ENCODE measurements at regions not wholly inside any gene's neighbourhood (a gene's known extent, or its start where the extent isn't known, plus 50 kb on each side); places are given as distances from the start of the nearest gene placed in this dataset.

GRCh38 chr1:60600532-60600931, 481.8 kb upstream of the NFIA start:
- H3K4me1 ChIP-seq (ENCODE audit: control insufficient read depth, insufficient read depth, low read length) = no peaks in the 10 kb centered on the region
- no peak overlapping the region for H3K27ac ChIP-seq (ENCODE audit: extremely low read depth, low read depth, low read length)
- no peaks in the 10 kb centered on the region for H3K9me3 ChIP-seq (ENCODE audit: control insufficient read depth, insufficient read depth, low read depth, low read length)
- POLR2A ChIA-PET = no interaction called here
- TF ChIP-seq ZNF391 (tag by site-specific recombination; IDR thresholded peaks at IDR 0.05; ENCODE audit: borderline replicate concordance, low read depth) = no peak
- no peak for TF ChIP-seq ZNF791 (tag by site-specific recombination; IDR thresholded peaks at IDR 0.05)
- TF ChIP-seq ZNF548 (tag by site-specific recombination; IDR thresholded peaks at IDR 0.05) = no peak
- TF ChIP-seq, protein P1, sequence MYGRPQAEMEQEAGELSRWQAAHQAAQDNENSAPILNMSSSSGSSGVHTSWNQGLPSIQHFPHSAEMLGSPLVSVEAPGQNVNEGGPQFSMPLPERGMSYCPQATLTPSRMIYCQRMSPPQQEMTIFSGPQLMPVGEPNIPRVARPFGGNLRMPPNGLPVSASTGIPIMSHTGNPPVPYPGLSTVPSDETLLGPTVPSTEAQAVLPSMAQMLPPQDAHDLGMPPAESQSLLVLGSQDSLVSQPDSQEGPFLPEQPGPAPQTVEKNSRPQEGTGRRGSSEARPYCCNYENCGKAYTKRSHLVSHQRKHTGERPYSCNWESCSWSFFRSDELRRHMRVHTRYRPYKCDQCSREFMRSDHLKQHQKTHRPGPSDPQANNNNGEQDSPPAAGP (tag by site-specific recombination; IDR thresholded peaks at IDR 0.05) = no peak
- TF ChIP-seq, protein P2, sequence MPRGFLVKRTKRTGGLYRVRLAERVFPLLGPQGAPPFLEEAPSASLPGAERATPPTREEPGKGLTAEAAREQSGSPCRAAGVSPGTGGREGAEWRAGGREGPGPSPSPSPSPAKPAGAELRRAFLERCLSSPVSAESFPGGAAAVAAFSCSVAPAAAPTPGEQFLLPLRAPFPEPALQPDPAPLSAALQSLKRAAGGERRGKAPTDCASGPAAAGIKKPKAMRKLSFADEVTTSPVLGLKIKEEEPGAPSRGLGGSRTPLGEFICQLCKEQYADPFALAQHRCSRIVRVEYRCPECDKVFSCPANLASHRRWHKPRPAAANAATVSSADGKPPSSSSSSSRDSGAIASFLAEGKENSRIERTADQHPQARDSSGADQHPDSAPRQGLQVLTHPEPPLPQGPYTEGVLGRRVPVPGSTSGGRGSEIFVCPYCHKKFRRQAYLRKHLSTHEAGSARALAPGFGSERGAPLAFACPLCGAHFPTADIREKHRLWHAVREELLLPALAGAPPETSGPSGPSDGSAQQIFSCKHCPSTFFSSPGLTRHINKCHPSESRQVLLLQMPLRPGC (tag by site-specific recombination; IDR thresholded peaks at IDR 0.05) = no peak
- TF ChIP-seq EGR2 (tag by site-specific recombination; IDR thresholded peaks at IDR 0.05; ENCODE audit: low read depth) = no peak
- CTCF ChIA-PET = no interaction called here
- peaks cover 0 to 7% of the 10 kb centered on the region in 2 experiments; a peak in 1 of 3 replicates for H3K36me3 ChIP-seq (ENCODE audit: control insufficient read depth in 2 of 2, insufficient read depth in 1 of 2, low read length in 2 of 2)
- H3K4me3 ChIP-seq (ENCODE audit: low read depth, low read length) = no peak overlapping the region

- Histone ChIP-seq H3K4me3 (ENCODE audit: low read depth, low read length) (no peak overlapping the region), H3K4me1 (ENCODE audit: control insufficient read depth, insufficient read depth, low read length) (no peaks in the 10 kb centered on the region), H3K27ac (ENCODE audit: extremely low read depth, low read depth, low read length) (no peak overlapping the region), H3K36me3 (ENCODE audit: control insufficient read depth in 2 of 2, insufficient read depth in 1 of 2, low read length in 2 of 2) (peaks cover 0 to 7% of the 10 kb centered on the region in 2 experiments; a peak in 1 of 3 replicates), H3K9me3 (ENCODE audit: control insufficient read depth, insufficient read depth, low read depth, low read length) (no peaks in the 10 kb centered on the region)
- CTCF ChIA-PET = no interaction called here
- POLR2A ChIA-PET = no interaction called here
- TF ChIP-seq ZNF747 (tag by site-specific recombination; IDR thresholded peaks at IDR 0.05) (no peak), ZNF426 (tag by site-specific recombination; IDR thresholded peaks at IDR 0.05) (no peak), ZNF707 (tag by site-specific recombination; IDR thresholded peaks at IDR 0.05) (no peak), ZNF121 (tag by site-specific recombination; IDR thresholded peaks at IDR 0.05) (no peak)
- TF ChIP-seq, protein P3, sequence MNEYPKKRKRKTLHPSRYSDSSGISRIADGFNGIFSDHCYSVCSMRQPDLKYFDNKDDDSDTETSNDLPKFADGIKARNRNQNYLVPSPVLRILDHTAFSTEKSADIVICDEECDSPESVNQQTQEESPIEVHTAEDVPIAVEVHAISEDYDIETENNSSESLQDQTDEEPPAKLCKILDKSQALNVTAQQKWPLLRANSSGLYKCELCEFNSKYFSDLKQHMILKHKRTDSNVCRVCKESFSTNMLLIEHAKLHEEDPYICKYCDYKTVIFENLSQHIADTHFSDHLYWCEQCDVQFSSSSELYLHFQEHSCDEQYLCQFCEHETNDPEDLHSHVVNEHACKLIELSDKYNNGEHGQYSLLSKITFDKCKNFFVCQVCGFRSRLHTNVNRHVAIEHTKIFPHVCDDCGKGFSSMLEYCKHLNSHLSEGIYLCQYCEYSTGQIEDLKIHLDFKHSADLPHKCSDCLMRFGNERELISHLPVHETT (tag by site-specific recombination; IDR thresholded peaks at IDR 0.05) = no peak
- TF ChIP-seq, protein P4, sequence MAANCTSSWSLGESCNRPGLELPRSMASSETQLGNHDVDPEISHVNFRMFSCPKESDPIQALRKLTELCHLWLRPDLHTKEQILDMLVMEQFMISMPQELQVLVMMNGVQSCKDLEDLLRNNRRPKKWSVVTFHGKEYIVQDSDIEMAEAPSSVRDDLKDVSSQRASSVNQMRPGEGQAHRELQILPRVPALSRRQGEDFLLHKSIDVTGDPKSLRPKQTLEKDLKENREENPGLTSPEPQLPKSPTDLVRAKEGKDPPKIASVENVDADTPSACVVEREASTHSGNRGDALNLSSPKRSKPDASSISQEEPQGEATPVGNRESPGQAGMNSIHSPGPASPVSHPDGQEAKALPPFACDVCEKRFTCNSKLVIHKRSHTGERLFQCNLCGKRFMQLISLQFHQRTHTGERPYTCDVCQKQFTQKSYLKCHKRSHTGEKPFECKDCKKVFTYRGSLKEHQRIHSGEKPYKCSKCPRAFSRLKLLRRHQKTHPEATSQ (tag by site-specific recombination; IDR thresholded peaks at IDR 0.05) = no peak
Observed at GRCh38 chr1:60599574-60599973, 482.8 kb upstream of the NFIA start.

GRCh38 chr1:60598041-60598910, 484.1 kb upstream of the NFIA start:
- ChIA-PET CTCF (no interaction called here), POLR2A (no interaction called here)
- no peaks in the 10 kb centered on the region for H3K9me3 ChIP-seq (ENCODE audit: control insufficient read depth, insufficient read depth, low read depth, low read length)
- no peak overlapping the region for H3K4me3 ChIP-seq (ENCODE audit: low read depth, low read length)
- no peak for TF ChIP-seq ZNF132 (tag by site-specific recombination; IDR thresholded peaks at IDR 0.05; ENCODE audit: borderline replicate concordance)
- TF ChIP-seq ZNF423 (tag by site-specific recombination; IDR thresholded peaks at IDR 0.05) = no peak
- 0 out of 2 replicates have a peak, but pooled peaks have one; percentile 27 for TF ChIP-seq ZNF366 (tag by site-specific recombination; conservative IDR thresholded peaks at IDR 0.05)
- no peak for TF ChIP-seq ZNF654 (tag by site-specific recombination; IDR thresholded peaks at IDR 0.05; ENCODE audit: low read depth)
- TF ChIP-seq PRDM1 (tag by site-specific recombination; IDR thresholded peaks at IDR 0.05) = peak; percentile 56; the same call in 1 of the 2 replicates
- H3K4me1 ChIP-seq (ENCODE audit: control insufficient read depth, insufficient read depth, low read length) = no peaks in the 10 kb centered on the region
- H3K27ac ChIP-seq (ENCODE audit: extremely low read depth, low read depth, low read length) = no peak overlapping the region
- H3K36me3 ChIP-seq (ENCODE audit: control insufficient read depth in 2 of 2, insufficient read depth in 1 of 2, low read length in 2 of 2) = peaks cover 0 to 7% of the 10 kb centered on the region in 2 experiments; a peak in 1 of 3 replicates

All from HEK293 (cell line).